Mucosa of stomach (tissue), 1 donor: ENCODE measurements at regions not wholly inside any gene's neighbourhood (a gene's known extent, or its start where the extent isn't known, plus 50 kb on each side); places are given as distances from the start of the nearest gene placed in this dataset.

Source experiments
- H3K27me3 ChIP-seq: one replicate; pipeline ENCODE4 v1.7.0; 2013; ENCODE audit warnings: mild to moderate bottlenecking, low read length; ENCODE audit not compliant: control insufficient read depth, insufficient read depth
- H3K36me3 ChIP-seq: one replicate; pipeline ENCODE4 v1.7.0; 2013; ENCODE audit warnings: low read length; ENCODE audit not compliant: control insufficient read depth, insufficient read depth
- H3K4me1 ChIP-seq: one replicate; pipeline ENCODE4 v1.7.0; 2013; ENCODE audit warnings: mild to moderate bottlenecking, low read length; ENCODE audit not compliant: control insufficient read depth, insufficient read depth
- H3K4me3 ChIP-seq: one replicate; pipeline ENCODE4 v1.7.0; 2013; ENCODE audit warnings: low read length
- H3K9ac ChIP-seq: one replicate; pipeline ENCODE4 v1.7.0; 2013; ENCODE audit warnings: mild to moderate bottlenecking, low read length, moderate library complexity
- H3K9me3 ChIP-seq: one replicate; pipeline ENCODE4 v1.7.0; 2013; ENCODE audit warnings: mild to moderate bottlenecking, low read length, moderate library complexity; ENCODE audit not compliant: control insufficient read depth
- donor health status: Pancreatic carcinoma.

DNA sequence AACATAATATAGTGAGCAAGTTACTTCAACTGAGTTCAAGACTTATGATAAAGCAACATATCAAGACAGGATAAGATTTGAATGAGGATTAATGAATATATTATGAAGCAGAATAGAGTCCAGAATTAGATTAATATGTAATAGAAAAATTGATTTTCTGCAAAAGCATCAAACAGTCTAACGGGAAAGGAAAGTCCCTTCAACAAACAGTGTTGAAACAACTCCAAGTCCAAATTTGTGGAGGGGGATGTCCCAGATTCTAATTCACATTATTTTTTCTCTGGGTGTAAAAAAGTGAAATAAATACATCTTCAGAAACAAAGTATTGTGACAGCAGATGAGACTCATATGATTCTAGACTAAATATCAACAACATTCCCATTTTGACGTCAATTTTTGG, 289.7 kb downstream of the C6orf118 start:
- Histone ChIP-seq H3K4me3 (no peak overlapping the region), H3K9ac (no peak overlapping the region), H3K36me3 (no peaks in the 10 kb centered on the region), H3K9me3 (no peaks in the 10 kb centered on the region), H3K27me3 (no peaks in the 10 kb centered on the region), H3K4me1 (no peaks in the 10 kb centered on the region)

DNA sequence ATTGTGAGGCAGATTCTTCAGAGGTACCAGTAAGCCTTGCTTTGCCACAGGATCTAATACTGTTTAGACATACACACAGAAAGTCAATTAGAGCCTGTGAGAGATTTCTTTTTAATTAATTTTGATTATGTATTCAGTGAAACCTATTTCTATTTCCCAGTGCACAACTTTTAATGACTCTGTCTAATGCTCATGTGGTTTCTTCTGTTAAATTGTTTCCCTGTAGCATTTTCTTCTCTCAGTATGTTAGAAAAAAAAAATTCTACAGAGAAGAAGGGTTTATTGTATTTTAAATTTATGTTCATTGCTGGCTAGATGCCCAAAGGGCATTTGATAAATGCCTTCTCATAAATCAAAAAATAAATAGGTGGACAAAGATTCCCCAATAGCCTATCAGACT, 293.7 kb downstream of the C6orf118 start:
- Histone ChIP-seq H3K4me1 (no peaks in the 10 kb centered on the region), H3K36me3 (no peaks in the 10 kb centered on the region), H3K9ac (no peak overlapping the region), H3K9me3 (no peaks in the 10 kb centered on the region), H3K27me3 (no peaks in the 10 kb centered on the region), H3K4me3 (no peak overlapping the region)

DNA sequence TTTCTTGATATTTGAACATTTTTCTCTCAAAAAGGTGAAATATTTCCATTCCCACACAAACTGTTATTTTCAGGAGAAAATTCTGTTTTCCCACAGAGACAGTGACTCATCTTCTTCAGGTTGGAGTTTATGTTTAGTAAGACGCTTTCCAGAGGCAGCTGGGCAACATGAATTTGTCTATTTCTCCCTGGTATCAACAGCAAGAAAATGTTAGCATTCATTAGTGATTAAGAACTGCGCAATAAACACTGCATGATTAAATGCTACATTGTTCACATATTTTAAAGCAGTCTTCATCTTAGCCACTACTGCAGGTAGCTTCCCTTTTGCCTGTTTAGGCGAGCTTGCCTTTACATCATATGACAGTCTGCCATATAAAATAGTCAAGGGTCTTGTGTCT, 295.7 kb downstream of the C6orf118 start:
- H3K9me3 ChIP-seq, result no peaks in the 10 kb centered on the region
- H3K27me3 ChIP-seq, result no peaks in the 10 kb centered on the region
- no peaks in the 10 kb centered on the region for H3K4me1 ChIP-seq
- no peak overlapping the region for H3K4me3 ChIP-seq
- no peak overlapping the region for H3K9ac ChIP-seq
- no peaks in the 10 kb centered on the region for H3K36me3 ChIP-seq

GRCh38 chr6:165012183-165012582, 297.2 kb downstream of the C6orf118 start:
- H3K27me3 ChIP-seq, result no peaks in the 10 kb centered on the region
- H3K36me3 ChIP-seq, result no peaks in the 10 kb centered on the region
- H3K9me3 ChIP-seq, result no peaks in the 10 kb centered on the region
- no peaks in the 10 kb centered on the region for H3K4me1 ChIP-seq
- H3K4me3 ChIP-seq, result no peak overlapping the region
- H3K9ac ChIP-seq, result no peak overlapping the region

DNA sequence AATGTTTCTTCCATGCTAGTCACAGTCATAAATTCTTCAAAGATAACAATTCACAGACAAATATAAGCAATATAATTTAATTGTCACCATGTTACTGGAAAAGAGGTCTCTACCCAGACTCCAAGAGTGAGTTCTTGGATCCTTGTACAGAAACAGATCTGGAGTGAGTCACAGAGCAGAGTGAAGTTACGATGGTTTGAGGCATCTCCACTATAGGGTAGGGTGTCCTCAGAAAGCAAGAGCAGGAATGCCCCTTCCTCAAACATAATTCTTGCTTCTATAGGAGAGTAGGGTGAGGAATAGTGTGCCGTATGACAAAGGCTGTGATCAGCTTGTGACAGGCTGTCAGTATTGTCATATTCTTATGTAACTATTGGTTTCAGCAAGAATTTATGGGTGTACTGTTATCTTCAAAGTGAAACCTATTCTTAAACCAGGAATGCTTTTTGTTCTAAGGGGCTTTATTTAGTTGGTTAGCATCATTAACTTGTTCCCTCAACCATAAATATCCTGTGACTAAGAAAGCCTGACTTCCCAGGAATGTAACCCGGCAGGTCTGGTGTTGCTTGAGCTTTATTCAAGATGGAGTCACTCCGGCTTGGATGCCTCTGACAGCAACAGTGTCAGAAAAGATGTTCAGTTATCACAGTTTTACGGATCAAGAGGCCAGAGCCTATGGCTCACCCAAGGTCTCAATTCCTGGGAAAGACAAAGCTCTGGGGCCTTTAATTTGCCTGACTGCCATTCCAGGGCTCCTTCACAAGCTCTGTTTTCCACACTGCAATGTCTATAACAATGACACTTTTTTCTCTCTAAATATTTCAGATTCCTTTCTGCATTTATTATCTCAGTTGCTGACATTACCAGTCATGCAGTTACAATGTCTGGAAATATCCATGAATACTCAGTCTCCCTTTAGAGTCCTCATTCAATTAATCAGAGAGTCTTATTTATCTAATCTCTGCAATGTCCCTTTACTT, 298.6 kb downstream of the C6orf118 start:
- H3K4me1 ChIP-seq, result no peaks in the 10 kb centered on the region
- no peaks in the 10 kb centered on the region for H3K36me3 ChIP-seq
- no peaks in the 10 kb centered on the region for H3K27me3 ChIP-seq
- H3K9ac ChIP-seq, result no peak overlapping the region
- H3K9me3 ChIP-seq, result no peaks in the 10 kb centered on the region
- no peak overlapping the region for H3K4me3 ChIP-seq

GRCh38 chr6:165008971-165009370, 300.4 kb downstream of the C6orf118 start:
- H3K9ac ChIP-seq, result no peak overlapping the region

DNA sequence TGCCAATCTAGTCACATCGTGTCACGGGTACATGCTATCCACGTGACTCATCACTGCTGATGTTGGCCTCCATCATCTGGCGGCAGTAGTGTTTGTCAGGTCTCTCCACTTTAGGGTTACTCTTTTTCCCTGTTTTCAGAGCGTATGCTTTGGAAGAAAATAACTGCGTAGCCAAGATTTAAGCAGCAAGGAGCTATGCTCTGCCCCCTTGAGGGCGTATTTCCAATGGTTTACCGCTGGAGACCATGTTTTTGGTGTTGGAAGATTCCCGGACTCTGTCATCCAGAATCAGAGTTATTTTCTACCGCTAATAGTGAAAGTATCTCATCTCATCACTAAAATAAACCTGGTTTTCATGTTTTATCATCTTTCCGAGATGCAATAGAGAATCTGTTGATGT, 306.5 kb downstream of the C6orf118 start:
- Histone ChIP-seq H3K9me3 (no peaks in the 10 kb centered on the region), H3K4me3 (no peak overlapping the region), H3K9ac (no peak overlapping the region), H3K36me3 (no peaks in the 10 kb centered on the region), H3K27me3 (no peaks in the 10 kb centered on the region), H3K4me1 (no peaks in the 10 kb centered on the region)

More at GRCh38 chr6:165008971-165009370, 300.4 kb downstream of the C6orf118 start:
- H3K4me3 ChIP-seq, result no peak overlapping the region
- no peaks in the 10 kb centered on the region for H3K4me1 ChIP-seq
- no peaks in the 10 kb centered on the region for H3K36me3 ChIP-seq
- no peaks in the 10 kb centered on the region for H3K27me3 ChIP-seq
- H3K9me3 ChIP-seq, result no peaks in the 10 kb centered on the region

GRCh38 chr6:165002358-165002757, 307.0 kb downstream of the C6orf118 start:
- H3K36me3 ChIP-seq, result no peaks in the 10 kb centered on the region
- H3K4me3 ChIP-seq, result no peak overlapping the region
- H3K9me3 ChIP-seq, result no peaks in the 10 kb centered on the region
- no peaks in the 10 kb centered on the region for H3K27me3 ChIP-seq
- no peaks in the 10 kb centered on the region for H3K4me1 ChIP-seq
- no peak overlapping the region for H3K9ac ChIP-seq

DNA sequence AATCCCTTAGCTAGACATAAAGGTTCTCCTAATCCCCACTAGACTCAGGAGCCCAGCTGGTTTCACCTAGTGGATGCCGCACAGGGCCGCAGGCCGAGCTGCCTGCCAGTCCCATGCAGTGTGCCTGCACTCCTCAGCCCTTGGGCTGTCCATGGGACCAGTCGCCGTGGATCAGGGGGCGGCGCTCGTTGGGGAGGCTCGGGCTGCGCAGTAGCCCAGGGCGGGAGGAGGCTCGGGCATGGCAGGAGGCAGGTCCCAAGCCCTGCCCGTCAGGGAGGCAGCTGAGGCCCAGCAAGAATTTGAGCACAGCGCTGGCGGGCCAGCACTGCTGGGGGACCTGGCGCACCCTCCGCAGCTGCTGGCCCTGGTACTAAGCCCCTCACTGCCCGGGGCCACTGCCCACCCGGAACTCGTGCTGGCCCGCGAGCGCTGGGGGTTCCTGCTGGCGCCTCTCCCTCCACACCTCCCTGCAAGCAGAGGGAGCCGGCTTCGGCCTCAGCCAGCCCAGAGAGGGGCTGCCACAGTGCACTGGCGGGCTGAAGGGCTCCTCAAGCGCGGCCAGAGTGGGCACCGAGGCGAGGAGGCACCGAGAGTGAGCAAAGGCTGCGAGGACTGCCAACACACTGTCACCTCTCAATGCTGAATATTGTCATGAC, 307.8 kb downstream of the C6orf118 start:
- Histone ChIP-seq H3K27me3 (no peaks in the 10 kb centered on the region), H3K36me3 (no peaks in the 10 kb centered on the region), H3K9ac (no peak overlapping the region), H3K4me1 (no peaks in the 10 kb centered on the region), H3K9me3 (no peaks in the 10 kb centered on the region), H3K4me3 (no peak overlapping the region)

DNA sequence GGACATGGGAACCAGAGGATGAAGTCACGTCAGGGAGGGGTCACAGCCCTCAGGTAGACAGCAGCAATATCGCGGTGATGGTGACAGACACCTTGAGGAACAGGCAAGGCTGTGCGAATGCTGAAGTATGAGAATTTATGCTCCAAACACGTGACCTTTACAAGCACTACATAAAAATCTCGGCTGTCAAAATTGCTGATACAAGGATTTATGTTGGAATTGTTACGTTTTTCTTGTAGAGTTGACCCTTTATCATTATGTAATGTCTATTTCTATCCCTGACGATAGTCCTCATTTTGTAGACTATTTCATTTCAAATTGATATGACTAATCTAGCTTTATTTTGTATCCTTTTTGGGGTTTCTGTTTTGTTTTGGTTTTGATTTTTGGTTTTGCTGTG, 311.1 kb downstream of the C6orf118 start:
- Histone ChIP-seq H3K27me3 (no peaks in the 10 kb centered on the region), H3K9me3 (no peaks in the 10 kb centered on the region), H3K4me1 (no peaks in the 10 kb centered on the region), H3K36me3 (no peaks in the 10 kb centered on the region), H3K9ac (no peak overlapping the region), H3K4me3 (no peak overlapping the region)

- Histone ChIP-seq H3K27me3 (no peaks in the 10 kb centered on the region), H3K4me3 (no peak overlapping the region), H3K9ac (no peak overlapping the region), H3K9me3 (no peaks in the 10 kb centered on the region), H3K4me1 (no peaks in the 10 kb centered on the region), H3K36me3 (no peaks in the 10 kb centered on the region)
These were observed 312.6 kb downstream of the C6orf118 start for GRCh38 chr6:164996838-164997237.

GRCh38 chr6:164991573-164991972, 317.8 kb downstream of the C6orf118 start:
- no peak overlapping the region for H3K9ac ChIP-seq
- no peaks in the 10 kb centered on the region for H3K36me3 ChIP-seq
- no peaks in the 10 kb centered on the region for H3K9me3 ChIP-seq
- no peaks in the 10 kb centered on the region for H3K4me1 ChIP-seq
- H3K4me3 ChIP-seq, result no peak overlapping the region
- no peaks in the 10 kb centered on the region for H3K27me3 ChIP-seq
